Skin of body (tissue), 1 donor: ENCODE measurements at regions not wholly inside any gene's neighbourhood (a gene's known extent, or its start where the extent isn't known, plus 50 kb on each side); places are given as distances from the start of the nearest gene placed in this dataset.
"Not testable (repeated sequence)": the region's sequence is repeated elsewhere in the genome, so short reads cannot be mapped to it uniquely, and the experiment has no call there.

ENCODE experiments used
- DNase-seq: peaks from one replicate; lab custom pipeline; 2025; lab: John Stamatoyannopoulos, UW

DNA sequence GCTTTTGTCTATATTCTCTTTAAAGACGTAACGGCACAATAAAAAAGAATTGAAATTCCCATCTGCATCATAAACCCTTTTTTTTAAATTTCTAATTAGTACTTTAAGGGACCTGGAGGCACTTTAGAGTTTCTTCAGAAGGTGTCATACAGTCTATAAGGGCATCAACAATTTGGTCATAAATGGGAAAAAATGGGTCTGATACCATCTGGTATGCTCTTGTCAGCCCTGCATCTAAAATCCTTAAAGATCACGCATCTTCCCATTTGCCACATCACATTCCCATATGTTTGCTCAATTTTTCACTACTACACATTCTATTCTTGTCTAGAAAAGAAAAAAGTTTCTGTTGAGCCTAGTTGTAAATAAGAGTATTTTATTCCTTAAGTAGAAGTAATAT lies 53.8 kb downstream of the COX7C start:
- no peak for DNase-seq

DNA sequence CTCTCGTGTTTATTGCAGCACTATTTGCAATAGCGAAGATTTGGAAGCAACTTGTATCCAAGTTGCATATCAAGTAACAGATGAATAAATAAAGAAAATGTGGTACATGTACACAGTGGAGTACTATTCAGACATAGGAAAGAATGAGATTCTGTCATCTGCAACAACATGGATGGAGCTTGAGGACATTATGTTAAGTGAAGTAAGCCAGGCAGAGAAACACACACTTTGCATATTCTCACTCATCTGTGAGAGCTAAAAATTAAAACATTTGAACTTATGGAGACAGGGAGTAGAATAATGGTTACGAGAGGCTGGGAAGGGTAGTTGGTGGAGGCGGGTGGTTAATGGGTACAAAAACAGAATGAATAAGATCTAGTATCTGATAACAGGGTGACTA lies 56.3 kb downstream of the COX7C start:
- DNase-seq = no peak

DNA sequence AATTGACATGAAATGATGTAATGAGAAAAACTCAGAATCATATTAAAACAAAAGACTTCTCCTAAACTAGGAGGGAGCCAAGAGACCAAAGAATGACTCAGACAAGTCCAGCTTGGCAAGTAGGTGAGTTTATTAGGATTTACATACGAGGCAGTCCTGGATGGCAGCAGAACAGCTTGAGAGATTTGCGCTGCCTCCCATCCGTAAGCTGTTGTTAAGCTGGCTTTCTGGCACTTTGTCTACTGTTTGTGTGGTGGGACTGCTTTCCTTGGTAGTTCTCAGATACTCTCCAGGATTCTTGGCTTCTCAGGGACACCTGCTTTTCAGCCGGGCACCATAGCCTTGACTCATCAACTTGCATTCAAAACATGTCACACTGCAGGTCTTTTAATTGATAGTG lies 57.6 kb downstream of the COX7C start:
- no peak for DNase-seq

DNA sequence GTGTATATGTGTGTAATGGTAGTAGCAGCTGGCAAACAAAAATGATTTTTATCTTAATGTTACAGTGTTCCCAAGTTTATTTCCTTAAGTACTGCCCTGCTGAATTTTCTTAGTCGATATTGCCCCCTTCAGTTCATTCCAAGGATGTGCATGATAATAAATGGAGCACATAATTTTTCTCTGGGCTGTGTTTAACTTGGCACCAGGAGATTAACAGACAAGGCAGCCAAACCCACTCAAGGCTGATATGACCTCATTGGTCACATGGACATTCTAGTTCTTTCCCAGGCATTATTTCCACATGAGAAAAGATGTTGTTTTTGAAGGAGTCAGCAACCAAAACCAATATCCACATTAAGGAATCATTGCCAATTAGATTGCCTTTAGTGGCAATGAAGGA lies 61.8 kb downstream of the COX7C start:
- peak; percentile 14 for DNase-seq

DNA sequence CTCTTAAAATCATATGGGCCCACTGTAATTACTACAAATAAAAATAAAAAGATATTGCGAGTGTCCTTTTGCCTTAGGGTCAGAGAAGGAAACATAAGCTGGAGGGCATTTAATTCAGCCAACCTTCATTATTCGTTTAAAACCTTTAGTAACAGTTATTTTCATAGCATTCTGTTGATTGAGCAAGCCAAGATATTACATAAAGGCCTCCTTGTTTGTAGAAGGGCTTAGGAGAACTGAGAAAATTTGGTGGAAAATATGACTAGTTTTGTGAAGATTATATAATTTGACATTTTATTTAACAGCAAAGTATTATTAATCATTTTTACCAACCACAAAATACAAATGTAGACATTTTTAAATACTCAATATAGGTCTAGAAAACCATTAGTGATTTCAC lies 62.2 kb downstream of the COX7C start:
- no peak for DNase-seq

DNA sequence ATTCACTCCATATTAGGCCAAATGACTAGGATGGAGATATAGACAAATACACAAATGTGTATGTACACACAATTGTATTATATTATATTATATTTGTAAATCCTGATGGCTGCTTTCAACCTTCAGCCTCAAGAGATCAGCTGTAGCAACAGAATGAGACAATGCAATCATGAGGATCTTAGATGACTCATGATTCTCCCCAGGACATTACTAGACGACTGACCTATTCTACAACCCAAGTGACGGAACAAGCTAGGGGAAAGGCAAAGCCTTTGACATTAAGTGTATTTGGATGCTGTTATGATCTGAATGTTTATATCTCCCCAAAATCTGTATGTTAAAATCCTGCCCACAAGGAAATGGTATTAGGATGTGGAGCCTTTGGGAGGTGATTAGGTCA lies 66.5 kb downstream of the COX7C start:
- DNase-seq = no peak

DNA sequence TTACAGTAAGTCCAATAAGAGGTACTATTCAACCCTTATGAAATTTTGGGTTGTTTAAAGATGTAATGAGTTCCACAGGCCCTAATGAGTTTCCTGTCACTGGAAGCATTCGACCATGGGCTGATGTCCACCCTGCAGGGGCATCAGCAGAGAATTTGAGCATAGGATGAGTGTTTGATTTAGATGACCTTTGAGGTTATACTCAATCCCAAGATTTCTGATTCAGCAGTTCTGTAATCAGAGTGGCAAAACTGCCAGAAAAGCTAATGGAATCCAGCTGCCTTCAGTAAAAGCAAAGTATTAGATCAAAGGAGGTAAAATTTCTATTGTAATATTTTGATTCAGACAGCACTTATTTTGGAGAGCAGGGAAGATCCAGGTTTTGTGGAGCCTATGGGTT lies 68.3 kb downstream of the COX7C start:
- no peak for DNase-seq

DNA sequence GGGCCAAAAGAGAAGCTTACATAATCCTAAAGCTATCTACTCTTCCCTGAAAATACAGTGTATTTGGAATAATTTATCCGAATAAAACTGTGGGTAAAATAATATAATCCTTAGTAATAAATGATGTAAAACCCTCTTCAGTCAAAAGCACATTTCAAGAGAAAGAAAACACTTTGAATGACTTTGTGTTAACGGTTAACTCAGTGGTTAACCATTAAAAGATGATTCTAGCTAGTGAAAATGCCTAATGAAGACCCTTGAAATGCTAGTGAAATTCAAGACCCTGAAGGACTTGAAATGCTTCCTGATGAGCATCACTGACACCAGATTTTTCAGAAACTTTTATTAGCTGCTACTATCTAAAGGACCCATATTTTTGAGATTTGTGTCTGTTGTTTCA lies 70.7 kb downstream of the COX7C start:
- no peak for DNase-seq

DNA sequence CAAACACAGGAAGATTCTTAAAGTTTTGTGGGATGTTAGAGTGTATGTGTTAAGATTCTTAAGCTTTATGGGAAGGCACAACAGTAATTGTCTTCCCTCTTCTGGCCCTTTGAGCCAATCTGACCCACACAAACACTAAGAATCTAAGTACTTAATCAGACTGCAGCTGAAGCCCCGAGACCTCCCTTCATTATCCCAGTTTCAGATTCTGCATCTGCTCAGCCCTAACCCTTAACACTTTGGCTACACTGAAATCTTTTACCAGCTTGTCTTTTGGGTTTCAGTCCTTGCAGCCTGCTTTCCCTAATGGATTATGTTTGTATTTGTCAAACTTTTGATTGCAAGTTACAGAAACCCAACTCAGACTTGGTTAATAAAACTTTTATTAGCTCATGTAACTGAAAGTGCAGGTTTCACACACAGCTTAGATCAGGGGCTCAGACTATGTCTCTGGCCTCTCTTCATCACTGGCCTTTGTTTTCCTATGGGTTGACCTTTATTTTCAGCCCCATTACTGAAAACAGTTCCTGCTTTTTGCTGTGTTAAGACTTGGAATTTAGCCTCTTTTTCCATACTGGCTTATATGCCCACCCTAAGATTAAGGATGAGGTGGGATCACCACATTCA lies 71.5 kb downstream of the COX7C start:
- DNase-seq = no peak

DNA sequence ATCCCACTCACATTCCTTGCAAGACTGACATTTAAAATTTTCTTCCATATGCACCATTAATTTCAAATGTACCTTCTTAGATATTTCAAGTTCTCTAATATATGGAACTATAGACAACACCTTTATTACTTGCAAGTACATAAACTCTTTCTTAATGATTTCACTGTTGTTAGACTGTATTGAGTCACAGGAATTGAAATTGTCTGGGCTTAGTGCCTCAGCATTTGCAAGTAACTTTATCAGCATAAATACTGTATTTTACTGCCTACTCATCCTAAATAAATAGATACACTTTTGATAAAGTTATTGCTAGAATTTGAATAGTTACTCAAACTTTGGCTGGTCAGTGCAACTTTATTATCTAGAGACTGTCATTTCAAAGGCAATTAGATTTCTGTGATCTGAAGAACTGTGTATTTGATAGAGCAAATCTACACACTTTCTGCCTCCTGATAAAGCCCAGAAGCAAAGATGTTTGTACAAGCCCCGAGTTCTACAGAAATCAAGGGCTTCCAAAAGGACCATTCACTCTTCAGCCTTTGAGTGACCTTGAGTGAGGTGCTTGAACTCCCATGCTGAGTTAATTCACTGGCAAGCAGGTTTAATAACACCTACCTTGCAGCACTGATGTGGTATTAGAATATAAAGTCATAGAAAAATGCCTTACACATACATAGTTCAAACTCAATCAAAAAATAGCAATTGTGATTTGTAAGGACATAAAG lies 91.6 kb downstream of the COX7C start:
- no peak for DNase-seq

DNA sequence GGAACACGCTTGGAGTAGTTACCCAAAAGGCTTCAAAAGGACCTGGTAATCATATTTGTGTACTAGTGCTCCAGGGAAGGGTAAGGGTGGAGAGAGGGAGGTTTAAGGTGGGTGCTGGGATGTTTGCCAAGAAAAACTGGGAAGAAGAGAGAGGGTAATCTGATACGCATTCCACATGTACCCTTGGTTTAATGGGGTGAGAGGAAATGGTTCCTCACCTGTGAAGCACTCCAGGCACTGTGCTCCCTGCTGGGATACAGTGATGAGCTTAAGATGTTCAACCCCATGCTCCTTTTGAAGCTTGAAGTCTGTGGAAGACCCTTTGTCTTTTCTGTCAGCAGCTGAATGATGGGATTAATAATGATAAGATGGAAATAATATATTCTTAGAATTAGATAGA lies 98.4 kb downstream of the COX7C start:
- no peak for DNase-seq

DNA sequence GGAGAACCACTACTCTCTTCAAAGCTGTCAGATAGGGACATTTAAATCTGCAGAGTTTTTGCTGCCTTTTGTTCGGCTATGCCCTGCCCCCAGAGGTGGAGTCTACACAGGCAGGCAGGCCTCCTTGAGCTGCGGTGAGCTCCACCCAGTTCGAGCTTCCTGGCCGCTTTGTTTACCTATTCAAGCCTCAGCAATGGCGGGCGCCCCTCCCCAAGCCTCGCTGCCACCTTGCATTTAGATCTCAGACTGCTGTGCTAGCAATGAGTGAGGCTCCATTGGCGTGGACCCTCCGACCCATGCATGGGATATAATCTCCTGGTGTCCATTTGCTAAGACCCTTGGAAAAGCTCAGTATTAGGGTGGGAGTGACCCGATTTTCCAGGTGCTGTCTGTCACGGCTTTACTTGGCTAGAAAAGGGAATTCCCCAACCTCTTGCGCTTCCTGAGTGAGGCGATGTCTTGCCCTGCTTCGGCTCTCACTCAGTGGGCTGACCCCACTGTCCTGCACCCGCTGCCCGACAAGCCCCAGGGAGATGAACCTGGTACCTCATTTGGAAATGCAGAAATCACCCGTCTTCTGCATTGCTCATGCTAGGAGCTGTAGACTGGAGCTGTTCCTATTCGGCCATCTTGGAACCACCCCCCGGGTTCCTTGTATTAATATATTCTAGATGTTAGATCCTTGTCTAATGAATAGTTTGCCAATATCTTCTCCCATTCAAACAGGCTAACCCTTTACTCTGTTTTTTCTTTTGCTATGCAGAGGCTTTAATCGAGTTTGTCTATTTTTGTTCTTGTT lies 113.8 kb downstream of the COX7C start:
- not testable (repeated sequence) for DNase-seq

DNA sequence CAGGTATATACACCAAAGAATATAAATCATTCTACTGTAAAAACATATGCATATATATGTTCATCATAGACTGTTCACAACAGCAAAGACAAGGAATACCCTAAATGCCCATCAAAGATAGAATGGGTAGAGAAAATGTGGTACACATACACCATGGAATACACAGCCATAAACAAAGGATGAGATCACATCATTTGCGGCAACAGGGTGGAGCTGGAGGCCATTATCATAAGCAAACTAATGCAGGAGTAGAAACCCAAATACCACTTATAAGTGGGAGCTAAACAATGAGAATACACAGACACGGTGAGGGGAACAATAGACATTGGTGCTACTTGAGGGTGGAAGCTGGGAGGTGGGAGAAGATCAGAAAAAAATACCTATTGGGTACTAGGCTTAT lies 117.6 kb downstream of the COX7C start:
- no peak for DNase-seq

DNA sequence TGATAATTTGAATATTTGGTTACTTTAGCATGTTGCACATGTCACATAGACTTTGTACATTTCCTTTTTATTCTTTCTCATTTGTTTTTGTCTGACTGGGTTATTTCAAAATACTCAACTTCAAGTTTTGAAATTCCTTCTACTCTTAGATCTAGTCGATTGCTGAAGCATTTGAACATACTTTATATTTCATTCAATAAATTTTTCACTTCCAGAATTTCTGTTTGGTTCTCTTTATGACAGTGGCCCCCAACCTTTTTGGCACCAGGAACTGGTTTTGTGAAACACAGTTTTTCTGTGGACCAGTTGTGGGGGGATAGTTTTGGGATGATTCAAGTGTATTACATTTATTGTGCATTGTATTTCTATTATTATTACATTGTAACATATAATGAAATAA lies 119.8 kb downstream of the COX7C start:
- DNase-seq = no peak

DNA sequence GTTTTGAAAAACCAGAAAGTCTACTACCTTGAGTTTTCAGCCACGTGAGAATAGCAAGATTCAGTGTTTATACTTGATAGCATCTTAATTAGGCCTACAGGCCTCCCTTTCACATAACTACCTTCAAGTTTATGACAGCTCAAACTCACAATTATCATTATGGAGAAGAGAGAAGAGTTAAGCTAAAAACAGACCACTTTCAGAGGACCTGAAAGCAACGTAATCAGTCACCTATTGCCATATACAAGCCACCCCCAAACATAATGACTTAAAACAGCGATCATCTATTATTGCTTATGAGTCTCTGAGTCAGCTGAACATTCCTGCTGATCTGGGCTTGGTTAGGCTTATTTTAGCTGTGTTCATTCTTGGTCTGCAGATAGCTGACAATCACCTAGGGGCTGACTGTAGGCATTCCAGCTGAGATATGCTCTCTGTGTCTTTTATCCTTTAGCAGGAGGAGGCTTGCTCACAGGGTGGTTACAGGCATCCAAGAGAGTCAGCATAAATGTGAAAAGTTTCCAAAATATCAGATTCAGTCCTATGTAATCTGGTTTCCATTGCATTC lies 130.9 kb downstream of the COX7C start:
- DNase-seq = no peak

DNA sequence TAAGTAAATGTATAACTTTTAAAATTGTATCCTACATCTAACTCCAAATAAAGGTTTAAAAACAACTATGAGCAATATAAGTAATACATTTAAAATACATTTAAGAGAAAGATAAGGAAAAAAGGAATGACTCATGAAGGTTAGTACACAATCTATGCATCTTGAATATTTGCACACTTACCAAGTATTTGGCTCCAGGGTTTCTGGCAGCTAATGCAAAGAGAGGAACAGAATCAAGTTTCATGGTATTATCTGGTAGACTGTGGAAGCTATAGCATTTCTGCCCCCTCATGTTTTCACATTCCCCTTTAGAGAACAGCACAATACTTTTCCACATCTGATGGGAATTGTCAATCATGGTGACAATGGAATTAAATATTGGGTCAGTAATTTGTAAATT lies 132.1 kb downstream of the COX7C start:
- no peak for DNase-seq

DNA sequence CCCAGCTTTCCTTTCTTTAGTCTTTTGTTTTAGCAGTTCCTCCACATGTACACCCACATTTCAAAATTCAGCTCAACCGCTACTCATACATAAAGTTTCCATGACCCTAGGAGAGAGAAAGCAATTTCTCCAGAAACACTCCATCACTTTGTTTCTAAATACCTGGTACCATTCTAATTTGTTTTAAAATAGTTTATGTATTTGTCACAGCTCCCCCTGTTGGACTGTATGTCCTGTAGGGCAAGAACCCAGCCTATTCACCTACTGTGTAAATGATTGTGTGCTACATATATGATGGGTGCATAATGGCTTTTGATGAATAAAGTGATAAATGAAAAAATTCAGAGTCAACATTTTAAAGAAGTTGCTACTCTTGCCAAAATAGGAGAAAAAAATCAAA lies 139.1 kb downstream of the COX7C start:
- no peak for DNase-seq

DNA sequence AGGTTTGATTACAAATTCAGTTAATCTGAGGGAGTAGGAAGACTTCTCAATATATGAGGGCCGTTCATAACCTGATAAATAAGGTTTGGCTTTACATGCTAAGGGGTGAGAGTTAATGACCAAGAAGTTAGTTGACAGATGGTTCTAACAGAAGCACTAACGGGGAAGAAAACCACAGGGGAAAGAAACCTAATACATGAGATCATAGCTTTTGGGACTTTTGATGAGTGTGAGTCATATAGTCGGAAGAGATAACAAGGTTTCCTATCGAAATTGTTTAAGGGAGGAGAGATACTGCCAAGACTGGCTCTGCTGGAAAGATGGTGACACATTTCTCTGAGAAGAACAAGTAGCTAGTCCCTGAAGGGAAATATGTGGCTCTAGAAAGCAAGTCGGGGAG lies 140.1 kb downstream of the COX7C start:
- no peak for DNase-seq

DNA sequence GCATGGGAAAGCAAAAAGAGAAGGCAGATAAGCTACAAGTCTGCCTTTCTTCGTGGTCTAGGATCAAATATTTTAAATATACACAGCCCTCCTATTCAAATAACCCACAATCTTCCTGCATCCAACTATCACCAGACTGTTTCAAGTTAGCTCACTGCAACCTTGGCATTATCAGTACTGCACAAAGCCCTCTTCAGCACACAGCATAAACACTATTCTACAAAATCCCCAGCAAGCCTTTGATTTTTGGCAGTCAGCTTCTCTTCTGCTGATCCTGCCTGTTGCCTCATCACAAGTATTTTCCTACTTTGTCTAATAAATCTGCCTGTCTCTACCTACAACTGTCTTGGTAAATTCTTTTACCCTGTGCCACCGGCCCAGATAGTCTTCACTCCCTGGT lies 142.9 kb downstream of the COX7C start:
- no peak for DNase-seq

DNA sequence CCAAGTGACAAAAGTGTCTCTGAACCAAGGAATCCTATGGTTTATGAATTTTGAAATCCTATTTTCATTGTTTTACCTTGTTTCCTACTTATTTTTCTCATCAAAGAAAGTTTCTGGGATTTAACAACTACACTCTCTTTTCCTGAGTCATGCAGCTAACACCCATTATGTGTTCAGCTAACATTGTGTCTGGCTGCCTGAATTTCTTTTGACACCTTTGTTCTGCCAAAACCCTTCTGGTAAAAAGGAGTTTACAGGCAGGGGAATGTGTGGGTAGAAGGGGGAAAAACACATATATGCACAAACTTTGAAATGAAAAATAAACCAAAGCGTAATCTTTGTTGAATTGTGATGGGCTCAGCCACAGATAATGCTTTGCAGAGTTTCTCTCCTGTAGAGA lies 146.2 kb downstream of the COX7C start:
- DNase-seq = no peak

DNA sequence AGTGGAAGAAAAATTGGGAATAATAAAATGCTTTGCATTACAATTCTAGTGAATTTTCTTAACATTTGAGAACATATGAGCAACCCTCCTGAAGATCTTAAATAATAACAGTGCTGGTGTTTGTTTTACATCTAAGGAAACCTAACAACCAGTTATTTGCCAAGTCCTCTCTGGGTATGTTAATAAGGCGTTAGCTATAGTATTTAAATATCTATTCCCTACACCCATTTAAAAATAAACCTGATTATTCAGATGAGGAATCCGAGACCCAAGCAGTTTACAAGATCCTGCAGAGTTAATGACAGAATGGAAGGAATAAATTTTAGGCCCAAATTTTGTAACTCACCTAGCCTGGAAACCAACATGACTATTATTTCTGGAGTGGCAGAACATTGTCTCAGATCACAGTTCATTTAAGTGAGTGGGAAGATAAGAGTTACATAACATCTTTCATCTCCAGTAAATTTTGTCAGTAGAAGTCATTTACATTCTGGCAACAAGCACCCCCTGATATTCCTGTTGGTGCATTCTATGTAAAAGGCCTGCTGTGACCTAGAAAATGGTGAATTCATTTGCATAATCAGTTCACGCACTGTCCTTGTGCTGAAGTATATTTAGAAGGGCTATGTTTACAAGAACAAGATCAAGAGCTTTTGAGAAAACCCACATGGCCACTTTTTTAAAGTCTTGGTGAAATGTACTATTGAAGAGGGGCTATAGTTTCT lies 148.2 kb downstream of the COX7C start:
- DNase-seq = no peak

DNA sequence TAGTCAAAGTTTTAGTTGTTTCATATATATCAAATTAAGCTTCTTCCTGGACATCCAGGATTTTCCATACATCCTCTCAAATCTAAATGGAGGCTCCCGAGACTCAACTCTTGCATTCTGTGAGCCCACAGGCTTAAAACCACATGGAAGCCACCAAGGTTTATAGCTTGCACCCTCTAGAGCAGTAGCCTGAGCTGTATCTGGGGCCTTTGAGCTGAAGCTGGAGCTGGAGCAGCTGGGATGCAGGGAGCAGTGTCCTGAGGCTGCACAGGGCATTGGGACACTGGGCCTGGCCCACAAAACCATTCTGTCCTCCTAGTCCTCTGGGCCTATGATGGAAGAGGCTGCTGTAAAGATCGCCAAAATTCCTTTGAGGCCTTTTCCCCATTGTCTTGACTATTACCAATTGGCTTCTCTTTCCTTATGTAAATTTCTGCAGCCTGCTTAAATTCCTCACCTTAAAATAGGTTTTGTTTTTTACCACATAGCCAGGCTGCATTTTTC lies 151.0 kb downstream of the COX7C start:
- DNase-seq = no peak
